AG04449 (cell line): ENCODE measurements at regions not wholly inside any gene's neighbourhood (a gene's known extent, or its start where the extent isn't known, plus 50 kb on each side); places are given as distances from the start of the nearest gene placed in this dataset.
"Not testable (repeated sequence)": the region's sequence is repeated elsewhere in the genome, so short reads cannot be mapped to it uniquely, and the experiment has no call there.

Experiments
- CTCF ChIA-PET: fragments of 350-600 bp; formaldehyde crosslinking; extraction: SDS; loops from one replicate; lab custom pipeline; 2021; ENCODE audit warnings: antibody characterized with exemption; lab: Yijun Ruan, JAX
- POLR2A ChIA-PET: fragments of 400-600, 350-600 bp; formaldehyde crosslinking; extraction: SDS; loops from one replicate; lab custom pipeline; 2020; ENCODE audit warnings: antibody characterized with exemption, inconsistent platforms; lab: Yijun Ruan, JAX
- DNase-seq: peaks from one replicate; pipeline ENCODE4 v3.0.0-alpha.2; 2010; ENCODE audit warnings: low read depth, low spot score
- H3K4me3 ChIP-seq: 2 replicates; pipeline ENCODE4 v1.5.1; 2011; ENCODE audit warnings: low read depth, mild to moderate bottlenecking, control low read depth, low read length
- CTCF ChIP-seq: IDR thresholded peaks from one replicate; pipeline ENCODE4 v1.5.1; 2011; ENCODE audit warnings: mild to moderate bottlenecking, moderate library complexity, low read length, control low read depth, inconsistent platforms; ENCODE audit not compliant: insufficient read depth; ENCODE audit errors: missing control alignments

- POLR2A ChIA-PET, CTCF ChIA-PET, DNase-seq, H3K4me3 ChIP-seq: not testable (repeated sequence)
Observed at GRCh38 chr2:95654897-95655296, 63.1 kb downstream of the TRIM43 start.

DNA sequence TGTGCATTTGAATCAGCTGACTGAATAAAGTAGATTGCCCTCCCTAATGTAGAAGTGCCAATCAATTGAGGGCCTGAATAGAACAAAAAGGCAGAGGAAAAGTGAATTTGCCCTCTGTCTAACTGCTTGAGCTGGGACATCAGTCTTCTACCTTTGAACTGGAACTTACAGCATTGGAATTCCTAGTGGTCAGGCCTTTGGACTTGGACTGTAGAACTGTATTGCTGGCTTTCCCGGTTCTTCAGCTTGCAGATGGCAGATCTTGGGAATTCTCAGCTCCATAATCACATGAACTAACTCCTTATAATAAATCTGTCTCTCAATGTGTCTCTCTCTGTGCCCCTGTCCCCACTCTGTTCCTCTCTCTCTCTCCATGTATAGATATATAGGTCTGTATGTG lies 64.8 kb downstream of the TRIM43 start:
- H3K4me3 ChIP-seq, CTCF ChIA-PET, POLR2A ChIA-PET, DNase-seq: not testable (repeated sequence)

- CTCF ChIA-PET, POLR2A ChIA-PET, DNase-seq, H3K4me3 ChIP-seq: not testable (repeated sequence)
Observed at GRCh38 chr2:95657937-95658336, 66.1 kb downstream of the TRIM43 start.

GRCh38 chr2:95660766-95661562 lies 69.2 kb downstream of the TRIM43 start:
- H3K4me3 ChIP-seq, DNase-seq, CTCF ChIA-PET, POLR2A ChIA-PET: not testable (repeated sequence)

GRCh38 chr2:95663471-95664441 lies 72.0 kb downstream of the TRIM43 start:
- H3K4me3 ChIP-seq, CTCF ChIA-PET: not testable (repeated sequence)

GRCh38 chr2:95666636-95667035 lies 74.8 kb downstream of the TRIM43 start:
- DNase-seq, H3K4me3 ChIP-seq, POLR2A ChIA-PET, CTCF ChIA-PET: not testable (repeated sequence)

More at GRCh38 chr2:95663471-95664441, 72.0 kb downstream of the TRIM43 start:
- DNase-seq, POLR2A ChIA-PET: not testable (repeated sequence)

DNA sequence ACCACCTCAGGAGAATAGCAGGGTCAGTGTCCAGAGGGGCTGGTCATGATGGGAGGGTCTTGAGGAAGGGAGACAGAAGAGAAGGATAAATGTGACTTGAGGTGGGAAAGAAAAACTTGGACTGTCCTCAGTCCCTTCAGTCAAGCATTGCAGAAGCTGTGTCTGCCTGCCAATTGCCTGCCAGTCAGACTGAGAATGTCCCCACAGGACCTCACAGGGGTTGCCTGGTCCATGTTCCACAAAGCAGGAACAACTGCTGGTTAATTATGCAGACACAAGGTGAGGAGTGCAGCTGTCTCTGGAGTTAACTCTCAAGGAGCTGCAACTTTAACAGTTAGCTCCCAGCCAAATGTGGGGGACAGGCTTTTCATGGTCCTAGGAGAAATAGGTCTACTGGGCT lies 75.7 kb downstream of the TRIM43 start:
- no peak for DNase-seq
- H3K4me3 ChIP-seq: no peak overlapping the region
- no peak for TF ChIP-seq CTCF
- ChIA-PET CTCF (no interaction called here), POLR2A (no interaction called here)

DNA sequence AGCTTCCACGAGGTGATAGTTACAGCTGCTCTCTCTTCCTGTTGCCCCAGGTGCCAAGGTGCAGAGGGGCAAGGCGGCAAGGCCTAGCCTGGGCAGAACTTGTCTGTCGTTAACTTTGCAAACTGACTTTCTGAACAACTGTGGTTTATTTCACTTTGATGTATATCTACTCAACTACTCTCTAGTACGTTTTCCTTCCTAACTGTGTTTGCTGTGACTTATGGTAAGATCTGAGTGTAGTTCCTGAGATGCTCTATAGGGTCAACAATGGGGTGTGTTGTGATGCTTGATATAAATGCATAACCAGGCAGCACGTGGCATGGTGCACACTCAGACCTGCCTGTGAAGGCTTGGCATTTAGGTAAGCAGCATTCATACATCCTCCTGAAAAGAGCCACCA lies 77.1 kb downstream of the TRIM43 start:
- H3K4me3 ChIP-seq, DNase-seq, CTCF ChIA-PET, POLR2A ChIA-PET: not testable (repeated sequence)

GRCh38 chr2:95669441-95669991 lies 77.7 kb downstream of the TRIM43 start:
- H3K4me3 ChIP-seq: no peak overlapping the region
- no peak for DNase-seq
- no peak for TF ChIP-seq CTCF
- ChIA-PET CTCF (interaction anchor here (1.1 to 1.2 kb wide), 2 partner anchors 10 to 267 kb away, joined by 3 read pairs; partner anchors contain the start of gene FAHD2A), POLR2A (no interaction called here)
